ENCODE measurements at regions not wholly inside any gene's neighbourhood (a gene's known extent, or its start where the extent isn't known, plus 50 kb on each side); places are given as distances from the start of the nearest gene placed in this dataset.

GRCh38 chr3:132987396-132987795, 50.8 kb upstream of the TMEM108 start:
- no peak for DNase-seq

GRCh38 chr3:132984181-132984580, 54.0 kb upstream of the TMEM108 start:
- no peak for DNase-seq

GRCh38 chr3:132983143-132983770, 54.9 kb upstream of the TMEM108 start:
- DNase-seq, result no peak

- DNase-seq, result no peak
These were observed 56.5 kb upstream of the TMEM108 start for GRCh38 chr3:132981719-132982118.

GRCh38 chr3:132980102-132980501, 58.1 kb upstream of the TMEM108 start:
- no peak for DNase-seq

- DNase-seq, result no peak
These were observed 58.6 kb upstream of the TMEM108 start for GRCh38 chr3:132979606-132980005.

- DNase-seq, result peak; percentile 63
These were observed 59.2 kb upstream of the TMEM108 start for GRCh38 chr3:132978946-132979345.

- DNase-seq, result no peak
These were observed 59.7 kb upstream of the TMEM108 start for GRCh38 chr3:132978464-132978863.

GRCh38 chr3:132974097-132974496, 64.1 kb upstream of the TMEM108 start:
- no peak for DNase-seq

GRCh38 chr3:132973441-132973840, 64.8 kb upstream of the TMEM108 start:
- no peak for DNase-seq

- DNase-seq, result no peak
These were observed 65.9 kb upstream of the TMEM108 start for GRCh38 chr3:132972333-132972732.

- DNase-seq, result no peak
These were observed 71.8 kb upstream of the TMEM108 start for GRCh38 chr3:132966374-132966773.

GRCh38 chr3:132964266-132964665, 73.9 kb upstream of the TMEM108 start:
- no peak for DNase-seq

GRCh38 chr3:132963786-132964185, 74.4 kb upstream of the TMEM108 start:
- no peak for DNase-seq

GRCh38 chr3:132961991-132962390, 76.2 kb upstream of the TMEM108 start:
- no peak for DNase-seq

- no peak for DNase-seq
These were observed 84.5 kb upstream of the TMEM108 start for GRCh38 chr3:132953683-132954082.

- no peak for DNase-seq
These were observed 110.3 kb upstream of the TMEM108 start for GRCh38 chr3:132927896-132928295.

- no peak for DNase-seq
These were observed 112.1 kb upstream of the TMEM108 start for GRCh38 chr3:132926098-132926497.

GRCh38 chr3:132925256-132925930, 112.8 kb upstream of the TMEM108 start:
- no peak for DNase-seq

GRCh38 chr3:132916096-132916495, 122.1 kb upstream of the TMEM108 start:
- DNase-seq, result no peak

- no peak for DNase-seq
These were observed 125.8 kb upstream of the TMEM108 start for GRCh38 chr3:132912416-132912753.

GRCh38 chr3:132911741-132912415, 126.3 kb upstream of the TMEM108 start:
- no peak for DNase-seq

- DNase-seq, result no peak
These were observed 130.9 kb upstream of the TMEM108 start for GRCh38 chr3:132907293-132907692.

- DNase-seq, result no peak
These were observed 137.7 kb upstream of the TMEM108 start for GRCh38 chr3:132900481-132900880.

All from islet precursor cell (in vitro differentiated cells).